Activated CD4-positive, alpha-beta T cell treated with anti-CD3 and anti-CD28 coated beads for 36 hours (primary cell): ENCODE measurements at regions not wholly inside any gene's neighbourhood (a gene's known extent, or its start where the extent isn't known, plus 50 kb on each side); places are given as distances from the start of the nearest gene placed in this dataset.
"Not testable (repeated sequence)": the region's sequence is repeated elsewhere in the genome, so short reads cannot be mapped to it uniquely, and the experiment has no call there.

ENCODE experiments used
- ATAC-seq: fragments of 200-7000 bp; cut with Tn5 transposase; one replicate; pipeline ENCODE4 v1.10.0; 2021; ENCODE audit warnings: mild to moderate bottlenecking, moderate library complexity
- CTCF ChIA-PET: fragments of 350-600 bp; sonication (Branson Sonifier 250); formaldehyde crosslinking; loops from one replicate; lab custom pipeline; 2021; ENCODE audit warnings: antibody characterized with exemption; lab: Charles Lee
- POLR2A ChIA-PET: fragments of 350-600 bp; sonication (Branson Sonifier 250); formaldehyde crosslinking; loops from one replicate; lab custom pipeline; 2021; ENCODE audit warnings: antibody characterized with exemption, inconsistent platforms; lab: Charles Lee
- DNase-seq: peaks from one replicate; pipeline ENCODE4 v3.0.0-alpha.2; 2020
- H3K27ac Mint-ChIP-seq: one replicate; pipeline ENCODE4 v1.8.0; 2021; ENCODE audit warnings: mixed read lengths
- H3K27me3 Mint-ChIP-seq: one replicate; pipeline ENCODE4 v1.8.0; 2021; ENCODE audit warnings: mixed read lengths
- H3K36me3 Mint-ChIP-seq: one replicate; pipeline ENCODE4 v1.8.0; 2021; ENCODE audit warnings: low read depth, mixed read lengths
- H3K4me1 Mint-ChIP-seq: one replicate; pipeline ENCODE4 v1.8.0; 2021; ENCODE audit warnings: mixed read lengths
- H3K4me3 Mint-ChIP-seq: one replicate; pipeline ENCODE4 v1.8.0; 2021; ENCODE audit warnings: mild to moderate bottlenecking, moderate library complexity, mixed read lengths
- H3K9me3 Mint-ChIP-seq: one replicate; pipeline ENCODE4 v1.8.0; 2021; ENCODE audit warnings: low read depth, mixed read lengths
- intact Hi-C, 2 experiments: fragments of 100-400 bp; cut with DNase I in 1 of 2; cut with micrococcal nuclease in 1 of 2; formaldehyde crosslinking; loops; one replicate each; pipeline versions ENCODE4 v1.14.2 to v1.15.1; 2022 to 2024; cut with DNase I, micrococcal nuclease

GRCh38 chr1:80143361-80143760, 1136.8 kb upstream of the ADGRL4 start:
- H3K27me3 Mint-ChIP-seq = no peaks in the 10 kb centered on the region
- H3K9me3 Mint-ChIP-seq = peaks cover 18% of the 10 kb centered on the region
- H3K4me3 Mint-ChIP-seq = no peak overlapping the region
- no peak for DNase-seq
- ChIA-PET CTCF (no interaction called here), POLR2A (no interaction called here)
- no peaks in the 10 kb centered on the region for H3K36me3 Mint-ChIP-seq
- no peaks in the 10 kb centered on the region for H3K4me1 Mint-ChIP-seq
- no peak for ATAC-seq
- H3K27ac Mint-ChIP-seq = no peak overlapping the region
- intact Hi-C loops = no loop called here

- H3K4me3 Mint-ChIP-seq, H3K4me1 Mint-ChIP-seq, CTCF ChIA-PET, H3K27me3 Mint-ChIP-seq, DNase-seq, intact Hi-C loops, H3K27ac Mint-ChIP-seq, ATAC-seq, H3K9me3 Mint-ChIP-seq, H3K36me3 Mint-ChIP-seq, POLR2A ChIA-PET: not testable (repeated sequence)
Observed at GRCh38 chr1:80137946-80138602, 1131.5 kb upstream of the ADGRL4 start.

DNA sequence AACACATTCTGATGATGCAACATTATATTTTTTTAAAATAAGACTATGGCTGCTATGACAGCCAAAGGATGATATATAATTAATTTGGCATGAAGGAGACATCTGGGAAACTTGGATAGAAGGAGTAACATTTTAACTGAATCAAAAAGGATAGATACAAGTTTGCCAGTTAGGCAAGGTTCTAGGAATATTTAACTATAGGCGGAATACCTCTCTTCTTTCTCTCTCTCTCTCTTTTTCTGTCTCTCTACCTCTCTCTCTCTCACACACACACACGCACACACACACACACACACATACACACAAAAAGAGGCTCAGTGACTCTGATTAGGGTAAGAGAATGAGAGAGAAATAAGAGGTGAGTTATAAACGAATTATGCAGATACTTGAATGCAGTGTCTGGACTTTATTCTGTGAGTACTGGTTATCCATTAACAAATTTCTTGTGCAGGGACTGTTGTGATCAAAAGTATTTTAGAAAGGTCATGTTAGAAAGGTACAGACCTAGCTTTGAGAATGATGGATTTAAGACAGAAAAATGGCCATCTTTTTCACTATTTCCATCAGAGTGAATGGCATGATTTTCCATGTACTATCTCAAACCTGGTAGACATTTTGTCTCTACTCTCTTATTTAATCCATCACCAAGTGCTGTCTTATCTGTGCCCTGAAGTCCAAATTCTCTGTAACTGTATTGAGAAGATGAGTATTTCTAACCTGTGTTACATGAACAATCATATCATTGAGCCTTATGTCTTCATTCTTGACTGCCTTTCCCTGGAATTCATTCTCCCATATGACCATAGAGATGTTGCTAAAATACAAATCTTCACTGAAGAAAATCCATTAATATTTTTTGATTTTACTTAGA, 1106.9 kb upstream of the ADGRL4 start:
- ATAC-seq (no peak), DNase-seq (no peak)
- Mint-ChIP-seq H3K36me3 (no peaks in the 10 kb centered on the region), H3K4me3 (no peak overlapping the region), H3K27me3 (no peaks in the 10 kb centered on the region), H3K9me3 (peaks cover 21% of the 10 kb centered on the region), H3K27ac (no peak overlapping the region), H3K4me1 (no peaks in the 10 kb centered on the region)
- POLR2A ChIA-PET = no interaction called here
- intact Hi-C loops = no loop called here
- CTCF ChIA-PET = no interaction called here

GRCh38 chr1:80101159-80101558, 1094.6 kb upstream of the ADGRL4 start:
- ChIA-PET CTCF (no interaction called here), POLR2A (no interaction called here)
- ATAC-seq = no peak
- DNase-seq = no peak
- Mint-ChIP-seq H3K4me3 (no peak overlapping the region), H3K4me1 (no peaks in the 10 kb centered on the region), H3K27me3 (no peaks in the 10 kb centered on the region), H3K9me3 (peaks cover 27% of the 10 kb centered on the region), H3K27ac (no peak overlapping the region), H3K36me3 (no peaks in the 10 kb centered on the region)
- intact Hi-C loops = no loop called here

GRCh38 chr1:80099713-80100112, 1093.2 kb upstream of the ADGRL4 start:
- ATAC-seq (no peak), DNase-seq (no peak)
- POLR2A ChIA-PET = no interaction called here
- intact Hi-C loops = no loop called here
- Mint-ChIP-seq H3K9me3 (peaks cover 29% of the 10 kb centered on the region), H3K4me3 (no peak overlapping the region), H3K36me3 (no peaks in the 10 kb centered on the region), H3K4me1 (no peaks in the 10 kb centered on the region), H3K27me3 (no peaks in the 10 kb centered on the region), H3K27ac (no peak overlapping the region)
- CTCF ChIA-PET = no interaction called here

DNA sequence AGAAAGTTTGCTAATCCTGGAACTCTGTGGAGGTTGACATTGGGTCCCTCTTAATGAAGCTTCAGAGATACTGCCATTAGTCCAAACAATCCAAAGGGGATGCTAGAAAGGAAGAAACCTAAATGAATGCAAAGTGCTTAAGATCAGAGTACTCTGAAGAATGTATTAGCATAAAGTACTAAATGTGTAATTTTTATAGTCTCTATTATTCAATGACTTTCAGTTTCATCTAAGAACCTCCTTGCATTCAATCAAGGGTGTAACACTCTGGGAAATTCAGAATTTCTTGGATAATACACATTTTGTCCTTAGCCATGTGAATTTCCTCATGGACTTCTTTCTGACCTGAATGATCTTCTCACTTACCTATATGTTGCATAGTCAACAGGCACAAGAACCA, 1078.5 kb upstream of the ADGRL4 start:
- H3K27me3 Mint-ChIP-seq = no peaks in the 10 kb centered on the region
- no peak overlapping the region for H3K27ac Mint-ChIP-seq
- H3K4me3 Mint-ChIP-seq = no peak overlapping the region
- H3K4me1 Mint-ChIP-seq = no peaks in the 10 kb centered on the region
- intact Hi-C loops = no loop called here
- POLR2A ChIA-PET = no interaction called here
- peaks cover 17% of the 10 kb centered on the region for H3K9me3 Mint-ChIP-seq
- DNase-seq (no peak), ATAC-seq (no peak)
- H3K36me3 Mint-ChIP-seq = no peaks in the 10 kb centered on the region
- CTCF ChIA-PET = no interaction called here

GRCh38 chr1:80083892-80084291, 1077.4 kb upstream of the ADGRL4 start:
- DNase-seq (no peak), ATAC-seq (no peak)
- H3K4me1 Mint-ChIP-seq = no peaks in the 10 kb centered on the region
- ChIA-PET POLR2A (no interaction called here), CTCF (no interaction called here)
- H3K9me3 Mint-ChIP-seq = peaks cover 13% of the 10 kb centered on the region
- no peaks in the 10 kb centered on the region for H3K36me3 Mint-ChIP-seq
- no peak overlapping the region for H3K27ac Mint-ChIP-seq
- H3K4me3 Mint-ChIP-seq = no peak overlapping the region
- H3K27me3 Mint-ChIP-seq = no peaks in the 10 kb centered on the region
- intact Hi-C loops = no loop called here

GRCh38 chr1:80076469-80076868, 1069.9 kb upstream of the ADGRL4 start:
- ATAC-seq (no peak), DNase-seq (no peak)
- ChIA-PET CTCF (no interaction called here), POLR2A (no interaction called here)
- H3K36me3 Mint-ChIP-seq = no peaks in the 10 kb centered on the region
- peaks cover 4% of the 10 kb centered on the region for H3K9me3 Mint-ChIP-seq
- no peak overlapping the region for H3K4me3 Mint-ChIP-seq
- no peaks in the 10 kb centered on the region for H3K4me1 Mint-ChIP-seq
- no peak overlapping the region for H3K27ac Mint-ChIP-seq
- H3K27me3 Mint-ChIP-seq = no peaks in the 10 kb centered on the region
- intact Hi-C loops = no loop called here

GRCh38 chr1:80075351-80075750, 1068.8 kb upstream of the ADGRL4 start:
- intact Hi-C loops = no loop called here
- POLR2A ChIA-PET = no interaction called here
- Mint-ChIP-seq H3K4me1 (no peaks in the 10 kb centered on the region), H3K27me3 (no peaks in the 10 kb centered on the region), H3K4me3 (no peak overlapping the region), H3K27ac (no peak overlapping the region), H3K36me3 (no peaks in the 10 kb centered on the region), H3K9me3 (no peaks in the 10 kb centered on the region)
- CTCF ChIA-PET = no interaction called here
- DNase-seq = no peak
- no peak for ATAC-seq

DNA sequence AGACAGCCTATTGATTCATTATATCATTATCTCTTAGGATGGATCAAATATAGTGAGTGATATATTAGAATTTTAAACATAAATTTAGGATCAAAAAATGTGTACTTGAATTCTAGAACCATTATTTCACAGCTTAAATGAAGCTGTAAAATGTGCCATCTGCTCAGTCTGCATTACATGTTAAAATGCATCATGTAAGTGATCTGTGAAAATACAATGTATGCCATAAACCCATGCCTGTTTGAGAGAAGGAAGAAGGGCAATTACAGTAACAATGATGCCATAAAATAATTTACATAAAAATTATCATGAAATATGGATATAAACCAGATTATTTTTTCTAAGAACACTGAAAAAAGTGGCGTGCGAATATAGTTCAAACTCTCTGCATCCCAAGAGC, 1066.0 kb upstream of the ADGRL4 start:
- Mint-ChIP-seq H3K36me3 (no peaks in the 10 kb centered on the region), H3K4me1 (no peaks in the 10 kb centered on the region), H3K9me3 (no peaks in the 10 kb centered on the region), H3K4me3 (no peak overlapping the region), H3K27me3 (no peaks in the 10 kb centered on the region), H3K27ac (no peak overlapping the region)
- intact Hi-C loops = no loop called here
- ChIA-PET CTCF (no interaction called here), POLR2A (no interaction called here)
- ATAC-seq (no peak), DNase-seq (no peak)

DNA sequence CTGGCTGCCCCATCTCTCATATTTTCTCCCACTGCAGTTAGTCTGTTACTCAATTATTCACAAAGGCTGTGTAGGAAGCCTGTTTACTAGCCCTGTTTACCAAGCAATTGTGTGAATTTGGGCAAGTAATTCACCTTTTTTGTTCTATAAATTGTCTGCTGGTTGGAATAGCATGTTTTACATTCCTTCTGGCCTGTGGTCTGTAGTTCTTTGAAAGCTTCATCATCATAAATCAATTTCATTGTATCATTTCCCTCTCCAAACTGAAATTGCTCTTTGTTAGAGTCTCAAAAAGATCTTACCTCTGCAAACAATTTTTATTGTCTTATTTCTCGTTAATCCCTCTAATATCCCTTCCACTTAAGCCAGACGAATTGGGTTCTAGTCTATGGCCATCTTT, 1059.5 kb upstream of the ADGRL4 start:
- DNase-seq (no peak), ATAC-seq (no peak)
- intact Hi-C loops = no loop called here
- ChIA-PET CTCF (no interaction called here), POLR2A (no interaction called here)
- H3K9me3 Mint-ChIP-seq = no peaks in the 10 kb centered on the region
- no peaks in the 10 kb centered on the region for H3K27me3 Mint-ChIP-seq
- no peak overlapping the region for H3K4me3 Mint-ChIP-seq
- H3K36me3 Mint-ChIP-seq = no peaks in the 10 kb centered on the region
- no peaks in the 10 kb centered on the region for H3K4me1 Mint-ChIP-seq
- H3K27ac Mint-ChIP-seq = no peak overlapping the region

- Mint-ChIP-seq H3K27me3 (no peaks in the 10 kb centered on the region), H3K4me1 (no peaks in the 10 kb centered on the region), H3K36me3 (no peaks in the 10 kb centered on the region), H3K4me3 (no peak overlapping the region), H3K9me3 (no peaks in the 10 kb centered on the region), H3K27ac (no peak overlapping the region)
- ChIA-PET CTCF (no interaction called here), POLR2A (no interaction called here)
- DNase-seq (no peak), ATAC-seq (no peak)
- intact Hi-C loops = no loop called here
Observed at GRCh38 chr1:80064524-80064923, 1058.0 kb upstream of the ADGRL4 start.
